C4-2B (cell line): ENCODE measurements at regions not wholly inside any gene's neighbourhood (a gene's known extent, or its start where the extent isn't known, plus 50 kb on each side); places are given as distances from the start of the nearest gene placed in this dataset.

Experiments used
- H3K27ac ChIP-seq: fragments of 450-650 bp; 2 replicates; pipeline ENCODE4 v1.5.1; 2017
- ZFX ChIP-seq: fragments of 450-650 bp; IDR thresholded peaks from 2 replicates; pipeline ENCODE4 v1.6.1; 2017
- TF ChIP-seq, protein P1 (sequence below): fragments of 450-650 bp; conservative IDR thresholded peaks from 2 replicates; pipeline ENCODE4 v1.5.1; 2017; ENCODE audit warnings: mild to moderate bottlenecking

DNA sequence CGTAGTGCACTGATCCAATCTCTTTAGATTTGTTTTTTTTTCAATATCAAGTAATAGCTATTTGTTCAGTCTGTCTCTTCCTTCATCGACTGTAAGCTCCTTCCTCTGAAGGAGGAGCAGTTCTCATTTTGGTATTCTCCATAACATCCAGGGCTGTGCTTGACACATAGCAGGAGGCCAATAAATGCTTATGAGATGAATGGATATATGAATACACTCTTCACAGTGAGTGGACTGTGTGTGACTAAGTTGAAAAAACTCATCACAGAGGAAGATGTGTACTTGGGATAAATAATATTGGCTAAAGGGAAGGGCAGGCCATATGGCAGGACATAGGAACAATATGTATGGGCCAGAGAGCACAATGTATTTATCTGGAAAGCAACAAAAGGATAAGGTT is 205.3 kb upstream of the PRICKLE1 start:
- TF ChIP-seq, protein P1, sequence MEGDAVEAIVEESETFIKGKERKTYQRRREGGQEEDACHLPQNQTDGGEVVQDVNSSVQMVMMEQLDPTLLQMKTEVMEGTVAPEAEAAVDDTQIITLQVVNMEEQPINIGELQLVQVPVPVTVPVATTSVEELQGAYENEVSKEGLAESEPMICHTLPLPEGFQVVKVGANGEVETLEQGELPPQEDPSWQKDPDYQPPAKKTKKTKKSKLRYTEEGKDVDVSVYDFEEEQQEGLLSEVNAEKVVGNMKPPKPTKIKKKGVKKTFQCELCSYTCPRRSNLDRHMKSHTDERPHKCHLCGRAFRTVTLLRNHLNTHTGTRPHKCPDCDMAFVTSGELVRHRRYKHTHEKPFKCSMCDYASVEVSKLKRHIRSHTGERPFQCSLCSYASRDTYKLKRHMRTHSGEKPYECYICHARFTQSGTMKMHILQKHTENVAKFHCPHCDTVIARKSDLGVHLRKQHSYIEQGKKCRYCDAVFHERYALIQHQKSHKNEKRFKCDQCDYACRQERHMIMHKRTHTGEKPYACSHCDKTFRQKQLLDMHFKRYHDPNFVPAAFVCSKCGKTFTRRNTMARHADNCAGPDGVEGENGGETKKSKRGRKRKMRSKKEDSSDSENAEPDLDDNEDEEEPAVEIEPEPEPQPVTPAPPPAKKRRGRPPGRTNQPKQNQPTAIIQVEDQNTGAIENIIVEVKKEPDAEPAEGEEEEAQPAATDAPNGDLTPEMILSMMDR: no peak
- TF ChIP-seq ZFX: no peak
- H3K27ac ChIP-seq: no peak overlapping the region

DNA sequence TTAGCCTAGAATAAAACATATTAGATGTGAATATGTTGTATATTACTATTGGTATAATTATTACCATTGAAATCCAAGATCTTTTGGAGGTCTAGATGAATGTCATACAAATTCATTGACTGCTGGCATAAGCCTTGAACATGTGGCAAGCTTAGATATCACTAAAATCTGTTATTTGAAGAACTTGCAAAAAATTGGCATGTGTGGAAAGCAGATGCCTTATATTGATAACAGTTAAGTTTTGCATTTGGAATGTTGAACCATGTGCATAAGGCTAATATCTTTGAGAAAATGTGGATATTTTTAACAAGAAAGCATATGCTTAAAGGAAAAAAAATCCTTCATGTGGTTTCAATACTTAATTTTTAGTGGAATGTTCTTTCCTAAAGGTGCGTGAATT is 203.6 kb upstream of the PRICKLE1 start:
- no peak for TF ChIP-seq ZFX
- TF ChIP-seq, protein P1: no peak
- no peak overlapping the region for H3K27ac ChIP-seq

DNA sequence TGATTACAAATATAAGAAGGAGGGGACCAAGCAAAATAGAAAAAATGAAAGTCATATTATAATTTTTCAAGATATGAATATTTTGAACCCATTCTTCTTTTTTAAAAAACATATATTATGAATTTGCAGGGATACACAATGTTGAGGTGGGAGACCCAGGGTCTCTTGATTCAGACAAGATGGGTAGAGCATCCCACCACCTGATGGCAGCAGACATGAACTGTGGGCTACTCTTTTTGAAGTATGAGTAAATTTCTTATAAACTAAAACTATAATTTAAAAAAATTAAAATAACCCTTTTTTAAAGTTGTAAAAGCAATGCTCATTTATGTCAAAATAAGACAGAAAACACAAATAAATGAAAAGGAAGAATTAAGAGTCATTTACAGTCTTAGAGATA is 202.7 kb upstream of the PRICKLE1 start:
- no peak overlapping the region for H3K27ac ChIP-seq

DNA sequence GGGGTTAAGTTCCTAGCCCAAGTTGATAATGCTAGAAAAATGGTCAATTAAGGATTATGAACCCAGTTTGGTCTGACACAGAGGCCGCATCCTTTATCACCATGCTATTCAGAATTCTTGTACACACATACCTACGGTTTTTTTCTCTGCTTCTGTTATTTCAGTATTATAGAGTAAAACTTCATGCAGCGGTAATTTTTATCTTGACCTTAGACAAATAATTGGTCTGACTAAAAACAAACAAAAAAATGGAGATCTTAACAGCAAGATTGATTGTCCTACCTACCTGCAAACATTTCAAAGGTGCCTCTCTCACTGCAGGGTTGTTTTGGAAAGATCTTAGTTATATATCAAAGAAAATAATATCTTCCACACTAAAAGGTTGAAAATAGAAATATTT is 201.9 kb upstream of the PRICKLE1 start:
- TF ChIP-seq, protein P1: no peak
- no peak for TF ChIP-seq ZFX
- no peak overlapping the region for H3K27ac ChIP-seq

More for the DNA sequence above, 202.7 kb upstream of the PRICKLE1 start:
- TF ChIP-seq ZFX: no peak
- TF ChIP-seq, protein P1: no peak; the same call in 1 of the 2 replicates

DNA sequence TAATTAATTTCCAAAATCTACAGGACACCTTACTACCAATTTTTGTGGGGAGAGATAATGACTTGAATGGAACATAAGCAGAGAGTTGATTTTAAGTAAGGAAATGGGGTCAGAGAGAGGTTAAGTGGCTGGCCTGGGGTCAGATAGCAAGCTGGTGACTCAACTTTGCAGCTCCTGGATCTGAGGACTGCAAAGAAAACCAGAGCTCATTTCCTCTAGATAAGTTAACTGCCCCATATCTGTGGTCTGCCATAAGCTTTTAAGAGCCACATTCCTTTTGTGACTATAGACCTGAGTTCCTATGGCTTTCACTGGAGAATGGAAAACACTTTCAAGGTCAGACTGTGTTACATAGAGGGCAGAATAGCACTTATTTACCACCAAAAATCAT is 201.2 kb upstream of the PRICKLE1 start:
- TF ChIP-seq, protein P1: no peak
- TF ChIP-seq ZFX: no peak
- no peak overlapping the region for H3K27ac ChIP-seq

DNA sequence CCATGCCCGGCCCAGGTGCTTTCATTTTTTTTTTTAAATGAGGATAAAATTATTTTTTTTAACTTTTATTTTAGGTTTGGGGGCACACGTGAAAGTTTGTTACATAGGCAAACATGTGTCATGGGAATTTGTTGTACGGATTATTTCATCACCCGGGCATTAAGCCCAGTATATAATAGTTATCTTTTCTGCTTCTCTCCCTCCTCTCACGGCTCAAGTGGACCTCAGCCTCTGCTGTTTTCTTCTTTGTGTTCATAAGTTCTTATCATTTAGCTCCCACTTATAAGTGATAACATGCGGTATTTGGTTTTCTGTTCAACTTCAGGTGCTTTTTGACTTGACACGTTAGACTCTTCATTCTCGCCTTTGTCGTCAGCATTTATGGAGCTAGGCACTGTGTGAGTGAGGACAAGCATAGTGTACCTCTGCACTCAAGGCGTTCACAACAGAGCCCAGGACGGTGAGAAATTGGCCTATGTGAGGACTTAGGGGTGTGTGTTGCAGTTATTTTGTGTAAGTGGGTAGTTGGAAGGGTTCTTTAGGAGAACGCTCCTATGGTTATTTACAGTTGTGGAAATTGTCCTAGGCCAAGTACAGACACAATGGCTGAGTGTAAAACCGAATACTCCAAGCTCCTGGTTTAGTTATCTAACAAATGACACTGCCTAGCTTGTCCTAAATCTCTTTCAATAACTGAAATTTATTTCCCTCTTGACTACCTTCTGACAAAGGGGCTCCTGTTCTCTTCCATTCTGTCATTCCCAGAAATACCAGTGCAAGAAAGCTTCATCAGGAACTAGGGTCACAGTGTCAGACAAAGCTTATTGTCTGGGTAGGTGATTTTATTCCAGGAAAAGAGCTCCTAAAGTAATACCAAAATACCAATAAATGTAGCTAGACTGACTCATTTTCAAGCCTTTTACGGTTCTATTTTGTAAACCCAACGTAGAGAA is 200.5 kb upstream of the PRICKLE1 start:
- H3K27ac ChIP-seq: no peak overlapping the region
- TF ChIP-seq ZFX: no peak
- TF ChIP-seq, protein P1: no peak

DNA sequence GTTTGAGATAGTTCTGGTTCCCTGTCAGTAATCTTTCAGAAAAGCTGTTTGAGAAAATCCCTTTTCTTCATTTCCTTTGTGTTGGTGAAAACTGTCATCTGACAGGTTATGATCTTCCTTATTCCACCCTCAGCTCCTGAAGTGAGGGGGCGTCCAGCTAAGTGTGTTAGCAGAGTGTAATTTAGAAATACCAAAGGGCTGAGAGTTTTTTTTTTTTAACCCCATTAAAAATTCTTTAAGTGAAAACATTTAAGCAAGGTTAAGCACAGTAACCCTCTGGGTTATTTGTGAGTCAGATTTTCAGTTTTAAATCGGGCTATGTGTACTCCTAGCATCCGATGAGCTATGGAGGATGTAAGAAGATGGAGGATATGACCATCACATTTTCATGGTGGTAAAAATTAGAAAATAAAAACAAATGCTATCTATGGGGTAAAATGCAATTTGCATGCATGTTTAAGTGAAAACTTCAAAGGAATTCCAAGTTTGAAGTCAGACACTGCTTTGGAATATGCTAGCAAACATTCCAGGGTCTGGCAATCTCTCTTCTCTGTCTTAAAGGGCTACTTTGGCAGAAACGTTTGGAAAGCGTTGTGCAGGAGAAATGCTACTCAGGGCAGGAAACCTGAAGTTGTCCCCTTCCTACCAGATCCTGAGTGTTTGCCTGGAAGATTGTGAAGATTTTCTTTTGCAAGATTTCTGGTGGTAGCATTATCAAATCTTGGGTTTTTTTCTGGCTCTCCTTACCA is 197.0 kb upstream of the PRICKLE1 start:
- H3K27ac ChIP-seq: no peak overlapping the region
- TF ChIP-seq ZFX: no peak
- TF ChIP-seq, protein P1: no peak
